ENCODE measurements at regions not wholly inside any gene's neighbourhood (a gene's known extent, or its start where the extent isn't known, plus 50 kb on each side); places are given as distances from the start of the nearest gene placed in this dataset.

DNA sequence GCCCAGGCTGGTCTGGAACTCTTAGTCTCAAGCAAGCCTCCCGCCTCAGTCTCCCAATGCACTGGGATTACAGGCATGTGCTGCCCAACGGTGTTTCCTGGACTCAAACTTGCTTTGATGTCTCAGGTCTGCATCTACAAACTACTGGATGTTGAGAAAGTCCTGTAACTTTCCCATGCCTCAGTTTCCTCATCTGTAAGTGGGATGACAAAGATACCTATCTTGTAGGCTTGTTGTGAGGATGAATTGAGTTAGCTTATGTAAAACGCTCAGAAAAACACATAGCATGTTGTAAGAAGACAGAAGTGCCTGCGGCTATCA, 63.6 kb upstream of the NUDT4 start:
- Histone ChIP-seq H3K27me3 (ENCODE audit: control insufficient read depth, insufficient read depth, low read length) (no peaks in the 10 kb centered on the region), H3K36me3 (ENCODE audit: insufficient read depth, low read length) (no peaks in the 10 kb centered on the region), H3K9ac (ENCODE audit: low read depth, low read length) (no peak overlapping the region), H3K4me1 (ENCODE audit: control insufficient read depth, insufficient read depth, low read length) (peaks cover 3% of the 10 kb centered on the region), H3K9me3 (replicated peaks; ENCODE audit: low read length) (no peaks in the 10 kb centered on the region), H3K4me3 (ENCODE audit: low read length) (no peak overlapping the region), H3K4me2 (ENCODE audit: low read length) (no peak overlapping the region)

DNA sequence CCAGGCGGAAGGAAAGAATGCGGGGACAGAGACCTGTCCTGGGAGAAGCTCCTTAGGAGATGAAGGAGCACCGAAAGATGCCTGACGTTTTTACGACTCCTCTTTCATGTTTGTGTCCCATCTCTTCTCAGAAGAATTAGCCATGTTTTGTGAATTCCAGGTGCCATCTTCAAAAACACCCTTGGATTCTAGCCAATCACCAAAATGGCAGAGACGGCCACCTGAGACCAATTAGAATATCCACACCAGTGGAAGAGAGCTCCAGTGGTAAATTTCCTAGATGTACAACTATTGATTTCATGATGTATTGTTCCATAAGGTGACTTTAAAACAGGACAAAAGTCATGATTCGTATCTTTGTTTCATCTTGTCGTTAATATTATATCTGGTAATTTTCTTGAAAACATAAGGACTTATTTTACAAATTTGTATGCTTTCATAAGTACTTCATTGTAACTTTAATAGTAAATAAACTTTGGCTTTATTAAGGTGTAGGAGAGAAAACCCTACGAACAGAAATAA, 62.3 kb upstream of the NUDT4 start:
- H3K4me3 ChIP-seq (ENCODE audit: low read length): no peak overlapping the region
- H3K9me3 ChIP-seq (replicated peaks; ENCODE audit: low read length): no peaks in the 10 kb centered on the region

DNA sequence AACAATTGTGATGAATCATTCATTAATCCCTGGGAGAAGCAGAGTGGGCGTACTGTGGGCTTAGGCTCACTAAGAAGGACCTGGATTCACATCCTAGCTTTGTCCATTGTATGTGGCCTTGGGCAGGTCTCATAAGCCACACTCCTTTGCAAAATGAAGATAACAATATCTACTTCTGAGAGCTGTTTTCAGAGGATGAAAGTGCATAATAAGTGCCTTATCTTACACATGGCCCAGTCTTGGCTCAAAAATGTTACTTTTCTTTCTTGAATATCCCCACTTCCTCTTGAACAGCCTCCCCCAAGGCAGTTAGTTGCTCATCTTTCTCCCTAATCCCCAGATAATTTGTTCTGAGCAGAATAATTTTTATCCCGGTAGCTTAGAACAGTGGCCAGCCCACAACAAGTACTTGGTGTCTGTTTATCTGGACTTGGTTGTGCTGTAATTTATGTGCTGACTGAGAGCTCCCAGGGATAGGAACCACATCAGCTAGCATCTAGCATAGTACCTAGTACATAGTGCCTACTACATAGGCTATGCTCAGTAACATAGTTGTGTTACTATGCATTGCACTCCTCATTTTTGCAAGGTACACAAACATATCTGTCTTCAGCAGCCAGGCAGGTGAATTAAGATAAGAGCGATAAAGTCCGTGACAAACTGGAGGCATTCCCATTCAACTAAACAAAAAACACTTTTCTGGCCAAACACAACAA, 61.7 kb upstream of the NUDT4 start:
- H3K4me1 ChIP-seq (ENCODE audit: control insufficient read depth, insufficient read depth, low read length): peaks cover 3% of the 10 kb centered on the region
- H3K36me3 ChIP-seq (ENCODE audit: insufficient read depth, low read length): no peaks in the 10 kb centered on the region

More for the DNA sequence above, 62.3 kb upstream of the NUDT4 start:
- H3K36me3 ChIP-seq (ENCODE audit: insufficient read depth, low read length): no peaks in the 10 kb centered on the region
- no peak overlapping the region for H3K4me2 ChIP-seq (ENCODE audit: low read length)
- H3K4me1 ChIP-seq (ENCODE audit: control insufficient read depth, insufficient read depth, low read length): peaks cover 3% of the 10 kb centered on the region
- H3K27me3 ChIP-seq (ENCODE audit: control insufficient read depth, insufficient read depth, low read length): no peaks in the 10 kb centered on the region
- no peak overlapping the region for H3K9ac ChIP-seq (ENCODE audit: low read depth, low read length)

DNA sequence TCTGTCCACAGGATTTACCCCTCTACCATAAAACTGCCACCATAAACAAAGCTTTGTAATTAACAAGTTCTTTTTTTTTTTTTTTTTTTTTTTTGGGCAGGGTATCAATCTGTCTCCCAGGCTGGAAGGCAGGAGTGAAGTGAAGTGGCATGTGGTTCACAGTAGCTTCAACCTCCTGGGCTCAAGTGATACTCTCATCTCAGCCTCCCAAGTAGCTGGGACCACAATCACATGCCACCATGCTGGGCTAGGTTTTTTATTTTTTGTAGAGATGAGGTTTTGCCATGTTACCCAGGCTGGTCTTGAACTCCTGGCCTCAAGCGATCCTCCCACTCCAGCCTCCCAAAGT, 61.1 kb upstream of the NUDT4 start:
- H3K9ac ChIP-seq (ENCODE audit: low read depth, low read length): no peak overlapping the region
- peaks cover 3% of the 10 kb centered on the region for H3K4me1 ChIP-seq (ENCODE audit: control insufficient read depth, insufficient read depth, low read length)
- H3K4me3 ChIP-seq (ENCODE audit: low read length): no peak overlapping the region
- no peaks in the 10 kb centered on the region for H3K36me3 ChIP-seq (ENCODE audit: insufficient read depth, low read length)
- no peak overlapping the region for H3K4me2 ChIP-seq (ENCODE audit: low read length)
- H3K27me3 ChIP-seq (ENCODE audit: control insufficient read depth, insufficient read depth, low read length): no peaks in the 10 kb centered on the region
- H3K9me3 ChIP-seq (replicated peaks; ENCODE audit: low read length): no peaks in the 10 kb centered on the region

More for the DNA sequence above, 61.7 kb upstream of the NUDT4 start:
- Histone ChIP-seq H3K4me3 (ENCODE audit: low read length) (no peak overlapping the region), H3K27me3 (ENCODE audit: control insufficient read depth, insufficient read depth, low read length) (no peaks in the 10 kb centered on the region), H3K4me2 (ENCODE audit: low read length) (no peak overlapping the region), H3K9me3 (replicated peaks; ENCODE audit: low read length) (no peaks in the 10 kb centered on the region), H3K9ac (ENCODE audit: low read depth, low read length) (no peak overlapping the region)

DNA sequence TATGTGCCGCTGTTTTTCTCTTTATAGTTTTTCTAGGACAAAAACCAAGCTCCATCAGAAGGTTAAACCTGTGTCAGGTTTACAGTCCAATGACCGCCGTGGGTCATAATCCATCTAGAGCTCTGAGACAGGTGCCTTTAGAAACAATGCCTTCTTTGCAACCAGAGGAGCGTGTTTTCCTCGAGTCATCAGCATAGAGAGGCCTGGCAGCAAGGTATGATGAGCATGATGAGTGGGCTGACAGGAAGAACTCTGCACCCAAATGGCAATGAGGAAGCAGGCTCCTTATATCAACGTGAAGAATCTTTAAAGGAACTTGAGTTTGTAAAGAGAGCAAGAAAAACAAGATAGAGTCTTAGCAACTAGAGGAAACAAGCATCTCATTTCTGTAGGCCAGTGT, 60.5 kb upstream of the NUDT4 start:
- H3K27me3 ChIP-seq (ENCODE audit: control insufficient read depth, insufficient read depth, low read length): no peaks in the 10 kb centered on the region
- peaks cover 3% of the 10 kb centered on the region for H3K4me1 ChIP-seq (ENCODE audit: control insufficient read depth, insufficient read depth, low read length)
- H3K4me2 ChIP-seq (ENCODE audit: low read length): no peak overlapping the region
- H3K36me3 ChIP-seq (ENCODE audit: insufficient read depth, low read length): no peaks in the 10 kb centered on the region
- H3K9ac ChIP-seq (ENCODE audit: low read depth, low read length): no peak overlapping the region
- no peaks in the 10 kb centered on the region for H3K9me3 ChIP-seq (replicated peaks; ENCODE audit: low read length)
- no peak overlapping the region for H3K4me3 ChIP-seq (ENCODE audit: low read length)

DNA sequence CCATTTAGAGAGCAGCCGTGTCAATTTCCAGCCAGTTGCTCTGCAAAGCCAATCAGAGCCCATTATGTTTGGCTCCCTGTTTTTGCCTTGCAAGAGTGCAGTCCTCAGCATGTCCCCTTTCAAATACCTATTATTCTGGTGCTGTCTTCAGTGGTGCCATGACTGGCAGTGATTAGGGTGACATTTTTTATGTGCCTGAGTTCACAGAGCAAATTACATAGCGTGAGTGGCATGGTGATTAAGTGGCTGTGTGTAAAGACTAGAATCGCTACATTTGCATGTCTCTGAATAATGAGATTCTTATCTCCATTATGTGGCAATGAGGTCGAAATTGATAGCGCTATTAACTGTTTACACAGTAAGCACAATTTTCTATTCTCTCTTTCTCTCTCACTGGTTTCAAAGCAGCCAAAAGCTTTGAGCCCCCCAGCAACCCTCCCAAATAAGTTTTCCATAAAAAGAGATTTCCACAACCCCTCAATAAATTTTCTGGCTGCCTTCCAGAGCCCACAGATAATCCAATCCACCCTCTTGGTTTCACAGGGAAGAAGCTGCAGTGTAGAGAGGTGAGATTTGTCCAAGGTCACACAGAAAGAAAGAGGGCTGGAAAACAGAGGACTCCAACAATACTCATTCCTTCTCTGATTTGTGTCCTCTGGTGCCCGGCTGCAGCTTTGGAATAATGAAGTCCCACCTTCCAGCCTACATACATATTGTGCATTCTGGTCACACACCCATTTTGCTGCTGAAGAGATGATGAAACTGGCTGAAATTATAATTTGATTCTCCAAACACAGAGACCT, 58.8 kb upstream of the NUDT4 start:
- no peaks in the 10 kb centered on the region for H3K27me3 ChIP-seq (ENCODE audit: control insufficient read depth, insufficient read depth, low read length)
- no peak overlapping the region for H3K4me2 ChIP-seq (ENCODE audit: low read length)
- no peak overlapping the region for H3K9ac ChIP-seq (ENCODE audit: low read depth, low read length)
- no peaks in the 10 kb centered on the region for H3K9me3 ChIP-seq (replicated peaks; ENCODE audit: low read length)
- H3K4me3 ChIP-seq (ENCODE audit: low read length): no peak overlapping the region
- no peaks in the 10 kb centered on the region for H3K36me3 ChIP-seq (ENCODE audit: insufficient read depth, low read length)
- peaks cover 9% of the 10 kb centered on the region for H3K4me1 ChIP-seq (ENCODE audit: control insufficient read depth, insufficient read depth, low read length)

DNA sequence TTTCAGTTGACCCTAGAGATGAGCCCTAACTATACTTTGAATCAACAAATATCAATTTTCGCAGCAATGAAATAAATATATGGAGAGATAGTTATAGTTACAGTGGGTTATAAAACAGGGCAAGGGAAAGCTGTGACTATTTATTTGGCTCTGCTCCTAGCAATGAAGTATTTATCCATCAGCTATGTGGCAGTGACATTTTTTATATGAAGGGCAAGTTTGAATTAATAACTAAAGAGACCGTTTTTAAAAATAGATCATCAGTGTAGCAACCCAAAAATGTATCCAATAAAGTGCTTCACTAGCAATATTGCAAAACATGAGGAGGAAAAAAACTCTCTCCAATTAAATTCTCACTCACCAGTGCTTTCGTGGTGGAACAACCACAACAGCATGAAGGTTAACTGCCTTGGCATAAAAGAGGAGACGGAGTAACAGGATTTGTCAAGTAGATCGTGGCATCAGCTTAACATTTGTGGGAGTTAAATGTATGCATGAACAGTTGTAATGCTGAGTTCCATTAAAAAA, 58.1 kb upstream of the NUDT4 start:
- H3K4me2 ChIP-seq (ENCODE audit: low read length): no peak overlapping the region
- no peaks in the 10 kb centered on the region for H3K9me3 ChIP-seq (replicated peaks; ENCODE audit: low read length)
- no peaks in the 10 kb centered on the region for H3K36me3 ChIP-seq (ENCODE audit: insufficient read depth, low read length)
- no peaks in the 10 kb centered on the region for H3K27me3 ChIP-seq (ENCODE audit: control insufficient read depth, insufficient read depth, low read length)
- peaks cover 10% of the 10 kb centered on the region for H3K4me1 ChIP-seq (ENCODE audit: control insufficient read depth, insufficient read depth, low read length)
- H3K9ac ChIP-seq (ENCODE audit: low read depth, low read length): no peak overlapping the region
- H3K4me3 ChIP-seq (ENCODE audit: low read length): no peak overlapping the region

DNA sequence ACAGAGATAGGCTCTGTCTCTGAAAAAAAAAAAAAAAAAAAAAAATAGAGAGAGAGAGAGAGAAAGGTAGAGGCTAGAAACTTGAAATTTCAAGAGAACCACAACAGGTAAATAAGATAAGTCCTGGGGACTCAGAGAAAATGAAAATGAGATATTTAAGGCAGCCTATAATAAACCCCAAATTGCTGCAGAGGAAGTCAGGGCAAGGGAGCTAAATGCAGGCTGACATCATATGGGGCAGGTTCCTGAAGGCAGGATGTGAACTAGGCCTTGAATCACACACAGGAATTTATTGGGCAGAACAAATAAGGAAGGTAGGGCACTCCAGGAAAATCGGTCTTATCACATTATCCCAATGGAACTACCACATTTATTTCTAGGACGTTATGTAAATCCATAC, 54.9 kb upstream of the NUDT4 start:
- Histone ChIP-seq H3K9ac (ENCODE audit: low read depth, low read length) (no peak overlapping the region), H3K4me1 (ENCODE audit: control insufficient read depth, insufficient read depth, low read length) (peaks cover 6% of the 10 kb centered on the region), H3K36me3 (ENCODE audit: insufficient read depth, low read length) (no peaks in the 10 kb centered on the region), H3K9me3 (replicated peaks; ENCODE audit: low read length) (no peaks in the 10 kb centered on the region), H3K4me3 (ENCODE audit: low read length) (no peak overlapping the region), H3K4me2 (ENCODE audit: low read length) (no peak overlapping the region), H3K27me3 (ENCODE audit: control insufficient read depth, insufficient read depth, low read length) (no peaks in the 10 kb centered on the region)

DNA sequence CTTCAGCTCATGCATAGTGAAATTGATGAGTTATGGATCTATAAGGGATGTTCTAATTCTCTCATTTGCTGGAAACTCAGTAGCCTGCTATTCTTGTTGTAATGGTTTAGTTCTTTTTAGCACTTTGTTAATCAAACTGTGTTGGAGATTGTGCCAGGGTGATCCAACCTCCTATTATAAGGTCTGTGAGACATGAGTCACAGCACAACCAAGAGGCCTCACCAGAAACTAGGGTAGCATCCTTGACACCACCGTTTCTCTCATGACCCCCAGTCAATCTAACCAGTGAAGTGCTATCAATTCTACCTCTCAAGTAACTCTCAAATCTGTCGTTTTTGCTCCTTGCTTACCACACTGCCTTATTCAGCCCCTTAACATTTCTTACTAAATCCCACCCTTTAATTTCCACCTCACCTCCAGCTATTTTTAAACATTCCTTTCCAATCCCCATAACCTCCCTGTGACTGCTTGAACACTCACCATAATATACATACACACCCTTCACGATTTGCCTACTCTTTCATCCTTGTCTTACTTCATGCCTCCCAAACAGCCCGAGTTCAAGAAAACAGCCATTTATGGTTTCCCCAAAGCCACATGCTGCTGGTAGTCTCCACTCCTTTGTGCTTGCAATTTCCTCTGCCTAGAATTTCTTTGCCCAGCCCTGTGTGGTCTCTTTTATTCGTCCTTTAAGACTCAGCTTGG, 53.9 kb upstream of the NUDT4 start:
- Histone ChIP-seq H3K4me1 (ENCODE audit: control insufficient read depth, insufficient read depth, low read length) (peaks cover 6% of the 10 kb centered on the region), H3K36me3 (ENCODE audit: insufficient read depth, low read length) (no peaks in the 10 kb centered on the region), H3K9ac (ENCODE audit: low read depth, low read length) (no peak overlapping the region)

DNA sequence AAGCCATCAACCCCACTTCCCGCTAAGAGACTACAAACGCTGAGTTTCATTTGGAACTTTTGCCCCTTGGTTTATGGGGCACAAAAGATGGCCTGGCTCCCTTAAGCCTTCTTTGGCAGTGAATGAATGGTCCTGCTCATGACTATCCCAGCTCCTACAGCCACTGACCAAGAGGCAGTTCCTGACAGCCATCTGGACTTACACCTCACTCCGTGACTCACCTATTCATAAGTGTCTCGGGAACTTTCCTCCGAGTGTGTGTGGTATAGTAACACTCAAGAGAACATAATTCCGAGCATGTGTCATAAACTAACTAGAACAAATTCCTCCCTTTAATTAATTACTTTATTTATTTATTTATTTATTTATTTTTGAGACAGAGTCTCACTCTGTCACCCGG, 51.9 kb upstream of the NUDT4 start:
- H3K4me3 ChIP-seq (ENCODE audit: low read length): no peak overlapping the region

More for the DNA sequence above, 53.9 kb upstream of the NUDT4 start:
- Histone ChIP-seq H3K9me3 (replicated peaks; ENCODE audit: low read length) (no peaks in the 10 kb centered on the region), H3K4me3 (ENCODE audit: low read length) (no peak overlapping the region), H3K27me3 (ENCODE audit: control insufficient read depth, insufficient read depth, low read length) (no peaks in the 10 kb centered on the region), H3K4me2 (ENCODE audit: low read length) (no peak overlapping the region)

More for the DNA sequence above, 51.9 kb upstream of the NUDT4 start:
- H3K9me3 ChIP-seq (replicated peaks; ENCODE audit: low read length): no peaks in the 10 kb centered on the region
- no peak overlapping the region for H3K4me2 ChIP-seq (ENCODE audit: low read length)
- no peaks in the 10 kb centered on the region for H3K27me3 ChIP-seq (ENCODE audit: control insufficient read depth, insufficient read depth, low read length)
- H3K36me3 ChIP-seq (ENCODE audit: insufficient read depth, low read length): no peaks in the 10 kb centered on the region
- H3K9ac ChIP-seq (ENCODE audit: low read depth, low read length): no peak overlapping the region
- H3K4me1 ChIP-seq (ENCODE audit: control insufficient read depth, insufficient read depth, low read length): peaks cover 6% of the 10 kb centered on the region
